NOMO-1 treated with DMSO at 0.1 percent for 48 hours (cell line): ENCODE measurements at regions not wholly inside any gene's neighbourhood (a gene's known extent, or its start where the extent isn't known, plus 50 kb on each side); places are given as distances from the start of the nearest gene placed in this dataset.

Experiments
- DNase-seq: peaks from one replicate; lab custom pipeline; 2025; ENCODE audit not compliant: unreplicated experiment; lab: John Stamatoyannopoulos, UW

DNA sequence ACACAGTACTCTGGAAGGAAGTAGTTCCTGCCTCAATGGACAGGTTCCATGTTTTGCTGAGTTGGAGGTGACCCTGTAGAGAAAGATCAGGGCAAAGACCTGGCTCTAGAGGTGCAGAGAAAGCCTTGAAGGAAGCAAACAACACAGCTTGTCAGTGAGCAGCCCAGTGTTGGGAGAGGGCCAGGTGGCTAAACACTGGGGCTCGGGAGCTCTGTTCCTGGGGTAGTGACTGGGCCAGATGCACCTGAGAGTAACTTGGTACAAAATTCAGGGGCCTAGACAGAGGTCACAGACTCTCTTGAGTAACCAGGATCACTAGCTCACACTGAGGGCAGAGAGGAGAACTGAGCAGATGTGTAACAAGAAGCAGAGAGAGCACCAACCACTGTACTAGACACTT, 138.4 kb upstream of the NALF2 start:
- DNase-seq, result no peak

DNA sequence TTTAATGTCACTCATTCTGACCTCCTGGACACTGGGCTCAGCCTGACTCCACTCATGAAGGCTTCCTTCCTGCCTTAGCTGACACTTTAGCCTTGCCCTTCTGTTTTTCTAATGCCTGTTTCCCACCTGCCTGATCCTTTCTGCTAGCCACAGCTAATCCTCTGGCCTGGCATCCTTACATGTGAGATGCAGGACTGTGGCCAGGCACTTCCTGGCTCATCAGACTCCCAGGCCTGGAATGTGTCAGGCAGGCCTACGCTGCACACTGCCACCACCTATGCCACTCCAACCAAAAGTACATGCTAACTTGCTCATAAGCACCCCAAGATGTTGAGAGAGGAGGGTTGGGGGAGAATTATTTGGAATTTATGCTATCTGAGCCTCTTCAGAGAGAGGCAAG, 138.8 kb upstream of the NALF2 start:
- no peak for DNase-seq

DNA sequence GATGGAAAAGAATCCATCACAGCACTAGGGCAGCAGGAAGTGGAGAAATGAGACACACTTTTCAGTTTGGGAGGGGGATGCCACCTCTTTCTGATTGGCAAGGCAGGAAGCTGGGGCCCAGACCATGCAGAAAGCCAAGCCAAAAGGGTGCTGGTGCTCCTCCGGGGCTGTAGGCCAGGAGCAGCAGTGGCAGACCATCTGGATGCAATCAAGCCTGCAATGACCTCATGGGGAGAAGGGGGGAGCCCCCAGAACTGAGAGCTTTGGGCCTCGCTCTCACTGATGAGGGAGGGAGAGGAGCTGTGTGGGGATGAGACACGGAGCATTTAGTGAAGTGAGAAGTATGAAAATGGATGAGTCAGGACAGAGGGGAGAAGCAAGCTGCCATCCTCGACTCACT, 141.3 kb upstream of the NALF2 start:
- DNase-seq, result no peak

DNA sequence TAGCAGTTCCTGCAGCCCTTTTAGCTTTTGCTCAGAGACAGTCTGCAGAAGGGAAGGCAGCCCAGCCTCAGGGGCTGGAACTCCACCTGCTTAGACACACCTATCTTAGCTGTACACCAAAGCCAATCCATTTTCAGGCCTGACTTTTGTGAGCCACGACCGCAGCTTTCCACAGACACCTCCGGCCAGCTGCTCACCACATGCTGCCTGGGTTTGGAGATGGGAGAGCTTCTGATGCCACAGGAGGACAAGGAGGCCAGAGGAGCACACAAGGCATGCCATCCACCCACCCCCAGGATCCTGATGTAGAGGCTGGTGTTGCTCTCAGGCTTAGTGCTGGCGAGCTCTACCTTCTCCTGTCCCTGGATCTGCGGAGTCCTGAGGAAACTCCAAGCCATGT, 141.8 kb upstream of the NALF2 start:
- no peak for DNase-seq

GRCh38 chrX:69361311-69361845, 142.7 kb upstream of the NALF2 start:
- no peak for DNase-seq

DNA sequence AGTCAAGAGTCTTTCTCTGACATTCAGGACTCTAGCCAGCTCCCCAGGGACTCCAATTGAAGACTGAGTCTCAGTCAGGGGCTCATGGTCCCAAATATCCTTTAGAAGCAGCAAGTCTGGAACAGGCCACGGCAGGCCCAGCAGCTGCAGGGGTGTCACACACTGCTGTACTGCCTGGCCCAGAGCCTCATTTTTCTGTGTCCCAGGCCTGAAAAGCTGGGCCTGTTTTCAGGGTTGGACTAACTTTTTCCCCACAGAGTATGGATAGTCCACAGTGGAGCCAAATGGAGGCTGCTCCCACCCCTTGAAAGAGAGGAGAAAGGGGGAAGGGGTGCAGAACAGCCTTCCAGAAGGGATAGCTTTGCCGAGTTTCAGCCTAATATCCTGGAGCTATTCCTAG, 146.8 kb upstream of the NALF2 start:
- DNase-seq, result no peak

DNA sequence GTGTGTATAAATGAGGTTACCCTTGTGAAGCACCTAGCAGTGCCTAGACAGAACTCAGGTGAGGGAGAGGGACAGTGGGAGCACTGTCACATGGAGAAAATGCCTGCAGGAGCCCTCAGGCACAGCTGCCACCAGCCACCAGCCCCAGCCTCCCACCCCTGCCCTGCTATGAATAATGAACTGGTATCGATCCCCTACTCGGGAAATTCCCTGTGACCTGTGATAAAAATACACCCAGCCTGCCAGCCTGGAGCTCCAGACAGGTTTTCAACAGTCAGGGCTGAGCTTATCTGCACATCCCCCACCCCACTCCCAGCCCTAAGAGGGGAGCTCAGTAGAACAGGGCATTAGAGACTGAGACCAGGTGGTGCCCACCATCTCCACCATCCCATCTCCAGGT, 159.6 kb upstream of the PJA1 start:
- no peak for DNase-seq

DNA sequence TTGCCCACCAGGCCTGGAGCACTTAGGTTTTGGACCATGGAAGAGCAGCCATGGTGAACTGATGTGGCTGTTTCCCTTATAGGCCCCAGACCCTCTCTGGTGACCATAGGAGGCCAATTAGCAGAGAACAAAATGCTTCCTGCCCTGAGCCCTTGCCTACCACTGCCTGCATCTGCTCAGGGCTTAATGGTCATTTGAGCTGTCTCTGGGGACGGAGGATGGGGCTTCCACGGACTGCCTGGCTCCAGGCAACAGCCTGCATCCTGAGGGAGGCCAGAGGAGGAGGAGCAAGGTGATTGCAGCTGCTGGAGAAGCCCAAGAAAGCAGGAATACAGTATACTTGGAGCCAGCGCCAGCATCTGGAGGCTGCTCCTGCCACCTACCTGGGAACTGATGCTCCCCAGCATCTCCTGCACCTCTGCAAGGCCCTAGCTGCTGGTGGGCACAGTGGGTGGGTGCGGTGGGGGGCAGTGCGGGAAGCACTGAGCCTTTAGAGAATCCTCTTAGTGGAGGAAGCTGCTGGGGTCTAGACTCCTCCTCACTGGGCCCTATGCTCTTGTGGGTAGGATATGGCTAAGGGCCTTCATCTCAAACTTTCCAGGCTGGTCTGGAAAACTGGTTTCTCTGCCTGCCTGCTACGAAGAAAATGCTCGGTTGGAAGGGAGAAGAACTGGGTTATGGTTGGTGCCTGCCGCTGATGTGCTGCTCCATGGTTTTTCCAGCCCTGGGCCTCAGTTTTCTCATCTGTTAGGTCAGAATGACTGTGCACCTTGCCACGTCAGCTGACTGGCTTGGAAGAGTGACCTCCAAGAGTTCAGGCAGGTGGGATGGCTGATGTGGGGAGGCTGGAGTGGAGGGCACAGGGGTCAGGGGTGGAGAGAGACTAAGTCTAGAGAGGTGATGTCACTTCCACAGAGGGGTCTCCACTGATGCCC, 158.8 kb upstream of the PJA1 start:
- no peak for DNase-seq

GRCh38 chrX:69321789-69322188, 156.5 kb upstream of the PJA1 start:
- no peak for DNase-seq

- no peak for DNase-seq
These were observed 155.9 kb upstream of the PJA1 start for GRCh38 chrX:69321006-69321655.

- DNase-seq, result no peak
These were observed 154.9 kb upstream of the PJA1 start for GRCh38 chrX:69320116-69320515.

- DNase-seq, result no peak
These were observed 154.1 kb upstream of the PJA1 start for GRCh38 chrX:69319376-69319775.

- DNase-seq, result no peak
These were observed 153.5 kb upstream of the PJA1 start for GRCh38 chrX:69318651-69319340.

- no peak for DNase-seq
These were observed 152.5 kb upstream of the PJA1 start for GRCh38 chrX:69317721-69318120.

DNA sequence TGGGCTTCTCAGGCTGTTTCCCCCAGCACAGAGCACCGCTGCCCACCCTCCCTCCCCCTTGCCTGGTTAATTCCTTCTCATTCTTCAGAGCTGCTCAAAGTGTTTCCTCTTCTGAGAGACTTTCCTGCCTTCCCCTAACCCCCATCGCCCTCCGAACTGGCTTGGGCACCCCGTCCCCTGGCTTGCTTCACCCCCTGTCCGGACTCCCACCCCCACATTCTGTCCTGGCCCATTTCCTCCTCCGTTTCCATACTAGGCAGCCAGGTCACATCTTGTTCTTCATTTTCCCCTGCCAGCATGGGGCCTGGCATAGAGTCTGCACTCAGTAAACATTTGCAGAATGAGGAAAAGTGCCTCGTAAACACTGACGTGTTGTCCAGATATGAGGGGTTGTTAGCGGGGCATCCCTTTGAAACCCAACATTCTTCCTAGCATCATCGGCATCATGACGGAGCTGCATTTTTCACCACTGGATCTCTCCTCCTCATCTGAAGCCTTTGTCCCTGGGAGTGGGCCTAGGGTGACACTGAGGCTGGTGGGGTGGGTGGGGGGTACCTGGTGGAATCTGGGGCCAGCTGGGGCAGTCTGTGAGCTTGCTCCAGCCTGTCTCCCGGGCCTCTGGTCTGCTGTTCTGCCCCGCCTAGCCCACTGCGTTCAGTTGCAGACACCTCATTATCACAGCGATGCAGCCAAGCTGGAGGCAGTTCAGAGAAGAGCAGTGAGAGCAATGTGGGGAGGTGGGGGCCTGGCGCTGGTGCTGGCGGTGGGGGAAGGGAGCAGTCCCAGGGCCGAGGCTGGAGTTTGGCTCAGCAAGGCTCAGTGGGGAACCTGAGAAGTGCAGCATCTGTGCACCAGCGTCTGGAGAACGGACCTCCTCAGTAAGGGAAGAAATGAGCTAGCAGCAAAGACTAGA, 149.4 kb upstream of the PJA1 start:
- DNase-seq, result no peak

GRCh38 chrX:69313617-69314290, 148.5 kb upstream of the PJA1 start:
- DNase-seq, result no peak

DNA sequence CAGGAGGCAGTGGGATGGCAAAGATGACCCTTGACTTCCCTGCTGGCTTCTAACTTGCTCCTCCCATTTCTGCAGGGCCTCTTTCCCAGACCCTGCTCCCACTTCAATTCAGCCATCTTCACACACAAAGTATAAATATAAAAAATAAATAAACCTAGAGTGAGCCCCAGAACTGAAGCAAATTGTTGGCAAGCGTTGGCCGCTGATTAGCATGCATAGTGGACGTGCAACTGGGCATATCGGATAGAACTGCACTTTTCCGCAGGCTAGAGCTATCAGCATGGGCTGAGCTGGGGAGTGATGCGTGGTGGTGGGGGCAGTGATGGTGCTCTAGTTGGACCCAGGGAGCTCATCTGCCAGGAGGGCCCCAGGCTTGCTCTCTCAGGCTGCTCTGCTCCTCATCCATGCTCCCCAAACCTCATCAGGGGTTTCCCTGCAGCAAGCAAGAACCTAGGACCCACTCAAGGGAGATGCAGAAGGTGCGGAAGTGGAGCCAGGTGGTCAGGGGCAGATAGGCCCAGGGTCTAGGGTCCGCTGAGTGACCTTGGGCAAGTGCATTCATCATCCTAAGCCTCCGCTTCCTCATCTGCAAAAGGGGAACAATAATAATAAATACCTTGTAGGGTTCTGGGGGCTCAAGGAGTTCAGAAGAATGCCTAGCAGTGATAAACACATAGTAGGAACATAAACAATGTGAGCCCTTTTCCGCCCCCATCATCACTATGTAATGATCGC, 146.8 kb upstream of the PJA1 start:
- DNase-seq, result no peak

GRCh38 chrX:69309074-69309792, 144.0 kb upstream of the PJA1 start:
- DNase-seq, result no peak

- no peak for DNase-seq
These were observed 142.5 kb upstream of the PJA1 start for GRCh38 chrX:69307756-69308155.
